ENCODE measurements at regions not wholly inside any gene's neighbourhood (a gene's known extent, or its start where the extent isn't known, plus 50 kb on each side); places are given as distances from the start of the nearest gene placed in this dataset.

DNA sequence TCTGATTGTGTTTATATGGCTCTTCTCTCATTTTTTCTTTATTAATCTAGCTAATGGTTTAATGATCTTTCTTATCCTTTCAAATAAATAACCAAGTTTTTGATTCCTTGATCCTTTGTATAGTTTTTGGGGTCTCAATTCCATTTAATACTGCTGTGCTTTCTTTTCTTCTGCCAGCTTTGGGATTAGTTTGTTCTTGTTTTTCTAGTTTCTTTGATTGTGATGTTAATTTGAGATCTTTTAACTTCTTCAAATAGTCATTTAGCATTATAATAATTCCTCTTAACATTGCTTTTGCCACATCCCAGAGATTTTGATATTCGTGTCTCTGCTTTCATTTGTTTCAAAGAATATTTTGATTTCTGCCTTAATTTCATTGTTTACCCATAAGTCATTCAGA, 1126.6 kb downstream of the NAALADL2 start:
- CTCF ChIA-PET = no interaction called here

GRCh38 chr3:175983379-175983778, 1124.2 kb downstream of the NAALADL2 start:
- Histone ChIP-seq H3K9me3 (no peaks in the 10 kb centered on the region), H3K79me2 (ENCODE audit: insufficient read depth) (no peaks in the 10 kb centered on the region), H3K4me3 (ENCODE audit: low read depth in 2 of 2, low read length in 1 of 2) (no peak overlapping the region), H3K4me2 (no peak overlapping the region), H3F3A (replicated peaks; ENCODE audit: insufficient read depth) (no peaks in the 10 kb centered on the region), H3K4me1 (ENCODE audit: control insufficient read depth in 1 of 2, insufficient read depth in 2 of 2, low read depth in 1 of 2, low read length in 1 of 2) (no peaks in the 10 kb centered on the region), H4K20me1 (ENCODE audit: insufficient read depth) (no peaks in the 10 kb centered on the region), H2AFZ (ENCODE audit: low read depth) (no peak overlapping the region), H3K27ac (ENCODE audit: low read depth in 2 of 2, low read length in 1 of 2) (no peak overlapping the region), H3K27me3 (ENCODE audit: insufficient read depth) (no peaks in the 10 kb centered on the region), H3K36me3 (replicated peaks in 1 of 2; ENCODE audit: control insufficient read depth in 1 of 2, insufficient read depth in 2 of 2, low read length in 1 of 2) (no peaks in the 10 kb centered on the region), H3K9ac (no peak overlapping the region), H3K9me2 (no peaks in the 10 kb centered on the region; the same call in 1 of the 2 replicates)
- TF ChIP-seq MXI1 (IDR thresholded peaks at IDR 0.05; ENCODE audit: low read depth, low read length) (no peak), JUND (IDR thresholded peaks at IDR 0.05) (no peak), RCOR1 (IDR thresholded peaks at IDR 0.05; ENCODE audit: low read length) (no peak), ELF1 (IDR thresholded peaks at IDR 0.05) (no peak), RFX5 (IDR thresholded peaks at IDR 0.05; ENCODE audit: low read length) (no peak), TCF12 (IDR thresholded peaks at IDR 0.05) (no peak), CTCF (IDR thresholded peaks at IDR 0.05) (no peak), PBX3 (IDR thresholded peaks at IDR 0.05) (no peak), CHD2 (IDR thresholded peaks at IDR 0.05; ENCODE audit: low read length, partially characterized antibody) (no peak), EP300 (IDR thresholded peaks at IDR 0.05; ENCODE audit: borderline replicate concordance in 1 of 2, low read depth in 1 of 2, low read length in 1 of 2) (no peak), ZBTB33 (IDR thresholded peaks at IDR 0.05; ENCODE audit: borderline replicate concordance, low read depth) (no peak), POLR2AphosphoS5 (IDR thresholded peaks at IDR 0.05; ENCODE audit: low read depth, low read length) (no peak), FOXJ3 (CRISPR knock-in tag; IDR thresholded peaks at IDR 0.05) (no peak), NRF1 (IDR thresholded peaks at IDR 0.05; ENCODE audit: low read depth, low read length) (no peak), RAD21 (IDR thresholded peaks at IDR 0.05; ENCODE audit: low read length) (no peak), GABPA (IDR thresholded peaks at IDR 0.05; ENCODE audit: low read depth) (no peak), YY1 (IDR thresholded peaks at IDR 0.05; ENCODE audit: low read depth) (no peak)
- CTCF ChIA-PET = interaction anchor here (1.4 kb wide), 1 partner anchor 29 kb away, joined by 3 read pairs; no protein-coding TSS in a partner anchor
- DNase-seq = no peak
- POLR2A ChIA-PET = no interaction called here
- 3% methylated on average over 1 of the region's 1 CpG for WGBS (ENCODE audit: low lambda C conversion rate)

More for the DNA sequence above, 1126.6 kb downstream of the NAALADL2 start:
- H3K4me3 ChIP-seq (ENCODE audit: low read depth in 2 of 2, low read length in 1 of 2) = no peak overlapping the region
- no peak for DNase-seq
- H3K4me2 ChIP-seq = no peak overlapping the region
- no peaks in the 10 kb centered on the region for H3K36me3 ChIP-seq (replicated peaks in 1 of 2; ENCODE audit: control insufficient read depth in 1 of 2, insufficient read depth in 2 of 2, low read length in 1 of 2)
- H3K9me2 ChIP-seq = no peaks in the 10 kb centered on the region; the same call in 1 of the 2 replicates
- H3K4me1 ChIP-seq (ENCODE audit: control insufficient read depth in 1 of 2, insufficient read depth in 2 of 2, low read depth in 1 of 2, low read length in 1 of 2) = no peaks in the 10 kb centered on the region
- no peak for TF ChIP-seq RAD21 (IDR thresholded peaks at IDR 0.05; ENCODE audit: low read length)
- H3K9me3 ChIP-seq = no peaks in the 10 kb centered on the region
- H3K9ac ChIP-seq = no peak overlapping the region
- POLR2A ChIA-PET = no interaction called here
- no peaks in the 10 kb centered on the region for H3K27me3 ChIP-seq (ENCODE audit: insufficient read depth)
- 13% methylated on average over 1 of the region's 1 CpG for WGBS (ENCODE audit: low lambda C conversion rate)
- no peaks in the 10 kb centered on the region for H3K79me2 ChIP-seq (ENCODE audit: insufficient read depth)
- no peak overlapping the region for H2AFZ ChIP-seq (ENCODE audit: low read depth)
- no peaks in the 10 kb centered on the region for H4K20me1 ChIP-seq (ENCODE audit: insufficient read depth)
- no peak overlapping the region for H3K27ac ChIP-seq (ENCODE audit: low read depth in 2 of 2, low read length in 1 of 2)
- H3F3A ChIP-seq (replicated peaks; ENCODE audit: insufficient read depth) = no peaks in the 10 kb centered on the region

All from SK-N-SH (cell line).